ENCODE measurements at regions not wholly inside any gene's neighbourhood (a gene's known extent, or its start where the extent isn't known, plus 50 kb on each side); places are given as distances from the start of the nearest gene placed in this dataset.

GRCh38 chr3:118488732-118489131 lies 545.9 kb downstream of the IGSF11 start:
- no peak for TF ChIP-seq POLR2A (IDR thresholded peaks at IDR 0.05; ENCODE audit: low read length)
- TF ChIP-seq GATA1 (IDR thresholded peaks at IDR 0.05; ENCODE audit: low read depth, low read length) = no peak
